ENCODE measurements at regions not wholly inside any gene's neighbourhood (a gene's known extent, or its start where the extent isn't known, plus 50 kb on each side); places are given as distances from the start of the nearest gene placed in this dataset.

DNA sequence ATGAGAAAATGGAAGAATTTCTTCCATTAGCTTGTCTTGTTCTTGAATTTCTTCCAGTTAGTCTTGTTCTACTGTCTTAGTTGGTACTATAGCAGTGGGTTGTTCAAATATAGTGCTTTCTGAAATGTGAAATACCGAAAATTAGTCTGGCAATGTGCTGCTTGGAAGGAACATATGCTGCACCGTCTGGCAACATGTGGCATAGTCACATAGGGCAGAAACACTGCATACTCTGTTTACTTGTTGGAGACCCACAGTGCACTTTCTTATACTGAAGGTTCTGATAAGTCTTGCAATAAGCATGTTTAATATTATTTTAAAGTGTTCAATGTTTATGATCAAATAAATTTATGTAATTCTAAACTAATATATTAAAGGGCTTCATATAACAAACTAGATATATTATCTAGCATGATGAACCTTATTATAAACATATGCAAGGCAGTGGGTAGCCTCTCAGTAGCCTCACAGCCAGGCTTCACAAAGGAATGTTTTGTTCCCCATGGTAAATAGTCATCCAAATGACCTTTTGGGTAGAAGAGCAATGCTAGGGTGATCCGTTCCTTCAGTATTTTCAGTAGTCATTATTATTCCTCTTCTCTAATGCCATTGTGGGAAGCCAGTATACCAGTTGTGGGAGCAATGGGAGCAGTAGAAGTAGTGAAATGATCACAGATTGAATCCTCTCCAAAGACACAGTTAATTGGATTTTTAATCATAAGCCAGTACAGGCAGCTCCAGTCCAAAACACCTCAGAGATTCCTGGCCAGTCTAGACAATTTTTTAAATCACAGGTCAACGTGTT lies 1106.7 kb downstream of the DTWD2 start:
- Histone ChIP-seq H3K79me2 (ENCODE audit: control insufficient read depth, insufficient read depth, low read length) (no peaks in the 10 kb centered on the region), H4K20me1 (ENCODE audit: control insufficient read depth, insufficient read depth) (no peaks in the 10 kb centered on the region), H3K4me3 (no peak overlapping the region), H3K4me1 (ENCODE audit: control insufficient read depth, insufficient read depth, low read length) (no peaks in the 10 kb centered on the region), H3K36me3 (ENCODE audit: control insufficient read depth in 2 of 2, insufficient read depth in 2 of 2, low read length in 1 of 2) (no peaks in the 10 kb centered on the region), H3K4me2 (ENCODE audit: control insufficient read depth, insufficient read depth) (no peak overlapping the region), H3K9ac (ENCODE audit: control insufficient read depth, insufficient read depth, low read length) (no peak overlapping the region), H3K27me3 (replicated peaks in 1 of 2; ENCODE audit: control insufficient read depth in 2 of 2, insufficient read depth in 2 of 2, low read length in 1 of 2) (no peaks in the 10 kb centered on the region; a peak in 1 of 4 replicates), H3K9me3 (replicated peaks; ENCODE audit: control insufficient read depth, insufficient read depth, low read length) (no peaks in the 10 kb centered on the region), H3K27ac (ENCODE audit: control insufficient read depth, insufficient read depth) (no peak overlapping the region), H2AFZ (ENCODE audit: control insufficient read depth, low read depth, low read length) (no peak overlapping the region)
- BruUV-seq (replicated peaks) = no TSS peak
- FAIRE-seq = no peak
- SMC1A ChIA-PET (ENCODE audit: uncharacterized antibody, unreplicated experiment) = no interaction called here
- no peak for ATAC-seq
- intact Hi-C loops (cut with micrococcal nuclease; ENCODE audit: unreplicated experiment) (no loop called here), in situ Hi-C loops (cut with MboI) (no loop called here)
- POLR2A ChIA-PET = no interaction called here
- 8% methylated on average over 4 of the region's 4 CpGs for WGBS (ENCODE audit: insufficient coverage, insufficient replicate concordance, low lambda C conversion rate, missing lambda C conversion rate)
- no peak for TF ChIP-seq SIN3A (IDR thresholded peaks at IDR 0.05; ENCODE audit: low read depth, low read length)
- no peak for TF ChIP-seq ATF2 (IDR thresholded peaks at IDR 0.05; ENCODE audit: low read length)
- no peak for TF ChIP-seq TCF7 (IDR thresholded peaks at IDR 0.05; ENCODE audit: borderline replicate concordance)
- TF ChIP-seq RUNX3 (IDR thresholded peaks at IDR 0.05; ENCODE audit: low read length) = no peak
- no peak for DNase-seq (ENCODE audit: low read depth, low spot score)
- RAD21 ChIA-PET (ENCODE audit: unreplicated experiment) = no interaction called here
- CTCF ChIA-PET = no interaction called here

DNA sequence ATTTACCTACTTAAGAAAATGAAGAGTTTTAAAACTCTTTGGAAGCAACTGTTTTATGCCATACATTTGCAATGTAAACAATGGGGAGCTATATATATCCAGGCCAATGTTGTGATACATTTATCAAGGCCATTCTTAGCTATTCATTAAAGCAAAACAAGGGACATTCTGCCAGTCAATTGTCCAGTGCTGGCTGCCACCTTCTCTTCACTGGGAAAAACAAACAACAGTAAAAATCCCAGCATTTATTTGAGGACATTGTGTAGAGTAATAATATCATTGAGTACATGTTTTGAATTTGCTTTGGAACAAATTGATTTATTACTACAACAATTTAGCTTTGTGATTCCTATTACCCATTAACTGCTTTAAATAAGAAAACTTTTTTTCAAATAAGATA lies 1107.4 kb downstream of the DTWD2 start:
- ChIA-PET RAD21 (ENCODE audit: unreplicated experiment) (no interaction called here), CTCF (no interaction called here), SMC1A (ENCODE audit: uncharacterized antibody, unreplicated experiment) (no interaction called here), POLR2A (no interaction called here)
- no peak for ATAC-seq
- no peak for TF ChIP-seq RB1 (IDR thresholded peaks at IDR 0.05; ENCODE audit: borderline replicate concordance)
- no peak for TF ChIP-seq CREB1 (IDR thresholded peaks at IDR 0.05; ENCODE audit: low read depth)
- TF ChIP-seq RFX5 (IDR thresholded peaks at IDR 0.05; ENCODE audit: low read depth, low read length) = no peak
- TF ChIP-seq, protein P1, sequence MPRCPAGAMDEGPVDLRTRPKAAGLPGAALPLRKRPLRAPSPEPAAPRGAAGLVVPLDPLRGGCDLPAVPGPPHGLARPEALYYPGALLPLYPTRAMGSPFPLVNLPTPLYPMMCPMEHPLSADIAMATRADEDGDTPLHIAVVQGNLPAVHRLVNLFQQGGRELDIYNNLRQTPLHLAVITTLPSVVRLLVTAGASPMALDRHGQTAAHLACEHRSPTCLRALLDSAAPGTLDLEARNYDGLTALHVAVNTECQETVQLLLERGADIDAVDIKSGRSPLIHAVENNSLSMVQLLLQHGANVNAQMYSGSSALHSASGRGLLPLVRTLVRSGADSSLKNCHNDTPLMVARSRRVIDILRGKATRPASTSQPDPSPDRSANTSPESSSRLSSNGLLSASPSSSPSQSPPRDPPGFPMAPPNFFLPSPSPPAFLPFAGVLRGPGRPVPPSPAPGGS (IDR thresholded peaks at IDR 0.05; ENCODE audit: borderline replicate concordance, insufficient read depth, low read depth, low read length, poor library complexity, severe bottlenecking) = no peak
- H3K4me3 ChIP-seq = no peak overlapping the region
- no peaks in the 10 kb centered on the region for H3K9me3 ChIP-seq (replicated peaks; ENCODE audit: control insufficient read depth, insufficient read depth, low read length)
- H4K20me1 ChIP-seq (ENCODE audit: control insufficient read depth, insufficient read depth) = no peaks in the 10 kb centered on the region
- no peak overlapping the region for H3K4me2 ChIP-seq (ENCODE audit: control insufficient read depth, insufficient read depth)
- no peaks in the 10 kb centered on the region for H3K79me2 ChIP-seq (ENCODE audit: control insufficient read depth, insufficient read depth, low read length)
- BruUV-seq (replicated peaks) = no TSS peak
- H3K4me1 ChIP-seq (ENCODE audit: control insufficient read depth, insufficient read depth, low read length) = no peaks in the 10 kb centered on the region
- DNase-seq (ENCODE audit: low read depth, low spot score) = no peak
- H3K27me3 ChIP-seq (replicated peaks in 1 of 2; ENCODE audit: control insufficient read depth in 2 of 2, insufficient read depth in 2 of 2, low read length in 1 of 2) = no peaks in the 10 kb centered on the region; a peak in 1 of 4 replicates
- H3K36me3 ChIP-seq (ENCODE audit: control insufficient read depth in 2 of 2, insufficient read depth in 2 of 2, low read length in 1 of 2) = no peaks in the 10 kb centered on the region
- no peak for FAIRE-seq
- H3K9ac ChIP-seq (ENCODE audit: control insufficient read depth, insufficient read depth, low read length) = no peak overlapping the region
- intact Hi-C loops (cut with micrococcal nuclease; ENCODE audit: unreplicated experiment) = no loop called here
- in situ Hi-C loops (cut with MboI) = no loop called here
- no peak overlapping the region for H2AFZ ChIP-seq (ENCODE audit: control insufficient read depth, low read depth, low read length)
- no peak overlapping the region for H3K27ac ChIP-seq (ENCODE audit: control insufficient read depth, insufficient read depth)

Data from GM12878 (cell line).